DMS153 (cell line): ENCODE measurements at regions not wholly inside any gene's neighbourhood (a gene's known extent, or its start where the extent isn't known, plus 50 kb on each side); places are given as distances from the start of the nearest gene placed in this dataset.

Experiments used
- DNase-seq: peaks from one replicate; lab custom pipeline; 2025; lab: John Stamatoyannopoulos, UW

- DNase-seq, result peak; percentile 27
Observed at GRCh38 chr14:56501909-56502530, 77.6 kb upstream of the TMEM260 start.

- DNase-seq, result no peak
Observed at GRCh38 chr14:56505361-56505760, 74.2 kb upstream of the TMEM260 start.

- no peak for DNase-seq
Observed at GRCh38 chr14:56512521-56512920, 67.1 kb upstream of the TMEM260 start.

GRCh38 chr14:56514663-56515371, 64.8 kb upstream of the TMEM260 start:
- DNase-seq, result no peak

- no peak for DNase-seq
Observed at GRCh38 chr14:56515739-56516138, 63.9 kb upstream of the TMEM260 start.

GRCh38 chr14:56522403-56522802, 57.2 kb upstream of the TMEM260 start:
- DNase-seq, result no peak

- no peak for DNase-seq
Observed at GRCh38 chr14:56524971-56525677, 54.5 kb upstream of the TMEM260 start.

GRCh38 chr14:56528927-56529326, 50.7 kb upstream of the TMEM260 start:
- DNase-seq, result no peak
